Endodermal cell (in vitro differentiated cells): ENCODE measurements at regions not wholly inside any gene's neighbourhood (a gene's known extent, or its start where the extent isn't known, plus 50 kb on each side); places are given as distances from the start of the nearest gene placed in this dataset.

Experiments
- DNase-seq: peaks from one replicate; pipeline ENCODE4 v3.0.0-alpha.2; 2017
- H3K27ac ChIP-seq: 2 replicates; pipeline ENCODE4 v1.5.1; 2013; ENCODE audit warnings: mild to moderate bottlenecking, low read depth, low read length, moderate library complexity
- H3K27me3 ChIP-seq: 2 replicates; pipeline ENCODE4 v1.6.1; 2013; ENCODE audit warnings: mild to moderate bottlenecking, low read length, moderate library complexity; ENCODE audit not compliant: insufficient read depth, control insufficient read depth, poor library complexity, severe bottlenecking
- H3K36me3 ChIP-seq: 2 replicates; pipeline ENCODE4 v1.7.0; 2013; ENCODE audit warnings: mild to moderate bottlenecking, low read length, moderate library complexity; ENCODE audit not compliant: control insufficient read depth, insufficient read depth
- H3K4me1 ChIP-seq: one replicate; pipeline ENCODE4 v1.7.0; 2013; ENCODE audit warnings: low read length; ENCODE audit not compliant: control insufficient read depth, insufficient read depth
- H3K4me3 ChIP-seq: 2 replicates; pipeline ENCODE4 v1.5.1; 2013; ENCODE audit warnings: mild to moderate bottlenecking, low read length, moderate library complexity
- H3K9ac ChIP-seq: 2 replicates; pipeline ENCODE4 v1.6.1; 2013; ENCODE audit warnings: mild to moderate bottlenecking, low read length, moderate library complexity; ENCODE audit not compliant: poor library complexity, severe bottlenecking; ENCODE audit errors: extremely low read depth
- H3K9me3 ChIP-seq: 2 replicates; pipeline ENCODE4 v1.6.1; 2013; ENCODE audit warnings: mild to moderate bottlenecking, low read length, moderate library complexity; ENCODE audit not compliant: control insufficient read depth
- H3K27ac Mint-ChIP-seq: 2 replicates; pipeline ENCODE4 v1.8.0; 2020; ENCODE audit warnings: mixed read lengths
- H3K27me3 Mint-ChIP-seq: 2 replicates; pipeline ENCODE4 v1.8.0; 2021; ENCODE audit warnings: mild to moderate bottlenecking, mixed read lengths; ENCODE audit not compliant: insufficient read depth
- H3K36me3 Mint-ChIP-seq: 2 replicates; pipeline ENCODE4 v1.8.0; 2020; ENCODE audit warnings: low read depth, mixed read lengths
- H3K4me1 Mint-ChIP-seq: 2 replicates; pipeline ENCODE4 v1.8.0; 2020; ENCODE audit warnings: mixed read lengths
- H3K4me3 Mint-ChIP-seq: 2 replicates; pipeline ENCODE4 v1.8.0; 2020; ENCODE audit warnings: mild to moderate bottlenecking, moderate library complexity, mixed read lengths
- H3K9me3 Mint-ChIP-seq: 2 replicates; pipeline ENCODE4 v1.8.0; 2020; ENCODE audit warnings: mild to moderate bottlenecking, mixed read lengths
- WGBS, 2 experiments: methylation state at CpG; one replicate each; pipeline versions ENCODE4 v1.1.5 to v1.1.7; 2013; ENCODE audit warnings: missing lambda C conversion rate in 2 of 2, mixed read lengths in 1 of 2; ENCODE audit not compliant: insufficient coverage in 1 of 2, insufficient read length in 1 of 2; 5-methylcytosine and 5-hydroxymethylcytosine counted together
- TF ChIP-seq, protein P1 (sequence below): fragments of 200-600 bp; sonication (generic); conservative IDR thresholded peaks from 2 replicates; pipeline ENCODE4 v1.5.0; 2021; ENCODE audit warnings: antibody characterized with exemption, mild to moderate bottlenecking

DNA sequence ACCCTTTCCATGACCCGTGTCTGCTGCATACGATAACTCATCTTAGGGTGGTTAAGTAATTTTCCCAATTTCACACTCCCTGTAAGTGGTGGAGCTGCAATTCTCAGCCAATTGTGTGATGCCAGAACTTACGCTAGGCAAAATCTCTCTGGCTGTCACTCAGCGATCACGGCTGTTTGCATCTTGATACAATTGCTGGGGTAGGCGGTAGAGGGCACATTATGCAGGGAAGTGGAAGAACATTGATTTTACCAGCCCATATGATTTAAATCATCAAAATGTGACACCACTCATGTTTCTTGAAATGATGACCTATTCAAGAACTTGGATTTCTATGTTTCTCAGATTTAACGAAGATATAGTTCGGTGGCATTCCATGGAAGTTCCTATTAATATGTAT, 108.7 kb upstream of the ADARB2 start:
- no peak overlapping the region for H3K4me3 ChIP-seq
- no peaks in the 10 kb centered on the region for H3K4me1 ChIP-seq
- Mint-ChIP-seq H3K27me3 (no peaks in the 10 kb centered on the region), H3K9me3 (no peaks in the 10 kb centered on the region), H3K4me1 (no peaks in the 10 kb centered on the region), H3K27ac (no peak overlapping the region), H3K36me3 (no peaks in the 10 kb centered on the region), H3K4me3 (no peak overlapping the region)
- no peaks in the 10 kb centered on the region for H3K9me3 ChIP-seq
- DNase-seq: no peak
- WGBS, 2 experiments: 92 to 95% methylated on average over 5 to 8 of the region's 8 CpGs
- TF ChIP-seq, protein P1, sequence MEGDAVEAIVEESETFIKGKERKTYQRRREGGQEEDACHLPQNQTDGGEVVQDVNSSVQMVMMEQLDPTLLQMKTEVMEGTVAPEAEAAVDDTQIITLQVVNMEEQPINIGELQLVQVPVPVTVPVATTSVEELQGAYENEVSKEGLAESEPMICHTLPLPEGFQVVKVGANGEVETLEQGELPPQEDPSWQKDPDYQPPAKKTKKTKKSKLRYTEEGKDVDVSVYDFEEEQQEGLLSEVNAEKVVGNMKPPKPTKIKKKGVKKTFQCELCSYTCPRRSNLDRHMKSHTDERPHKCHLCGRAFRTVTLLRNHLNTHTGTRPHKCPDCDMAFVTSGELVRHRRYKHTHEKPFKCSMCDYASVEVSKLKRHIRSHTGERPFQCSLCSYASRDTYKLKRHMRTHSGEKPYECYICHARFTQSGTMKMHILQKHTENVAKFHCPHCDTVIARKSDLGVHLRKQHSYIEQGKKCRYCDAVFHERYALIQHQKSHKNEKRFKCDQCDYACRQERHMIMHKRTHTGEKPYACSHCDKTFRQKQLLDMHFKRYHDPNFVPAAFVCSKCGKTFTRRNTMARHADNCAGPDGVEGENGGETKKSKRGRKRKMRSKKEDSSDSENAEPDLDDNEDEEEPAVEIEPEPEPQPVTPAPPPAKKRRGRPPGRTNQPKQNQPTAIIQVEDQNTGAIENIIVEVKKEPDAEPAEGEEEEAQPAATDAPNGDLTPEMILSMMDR: no peak
- H3K36me3 ChIP-seq: no peaks in the 10 kb centered on the region
- H3K27me3 ChIP-seq: no peaks in the 10 kb centered on the region
- no peak overlapping the region for H3K9ac ChIP-seq
- no peak overlapping the region for H3K27ac ChIP-seq

DNA sequence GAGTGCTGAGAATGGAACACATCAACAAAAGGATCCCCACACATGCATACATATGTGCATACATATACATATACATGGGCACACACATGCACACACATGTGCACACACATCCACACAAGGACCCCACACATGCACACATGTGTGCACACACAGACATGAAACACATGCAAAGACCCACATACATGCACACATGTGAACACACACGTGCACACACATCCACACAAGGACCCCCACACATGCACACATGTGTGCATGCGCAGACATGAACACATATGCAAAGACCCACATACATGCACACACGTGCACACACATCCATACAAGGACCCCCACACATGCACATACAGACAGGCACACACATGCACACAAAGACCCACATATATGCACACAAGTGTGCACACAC, 104.4 kb upstream of the ADARB2 start:
- WGBS, 2 experiments: 38 to 76% methylated on average over 1 to 3 of the region's 3 CpGs
- H3K9ac ChIP-seq: no peak overlapping the region
- Mint-ChIP-seq H3K27me3 (no peaks in the 10 kb centered on the region), H3K36me3 (no peaks in the 10 kb centered on the region), H3K27ac (no peak overlapping the region), H3K9me3 (no peaks in the 10 kb centered on the region), H3K4me3 (no peak overlapping the region), H3K4me1 (no peaks in the 10 kb centered on the region)
- H3K27ac ChIP-seq: no peak overlapping the region
- TF ChIP-seq, protein P1: no peak
- no peaks in the 10 kb centered on the region for H3K9me3 ChIP-seq
- no peak overlapping the region for H3K4me3 ChIP-seq
- H3K36me3 ChIP-seq: no peaks in the 10 kb centered on the region
- H3K4me1 ChIP-seq: no peaks in the 10 kb centered on the region
- no peak for DNase-seq
- H3K27me3 ChIP-seq: no peaks in the 10 kb centered on the region

DNA sequence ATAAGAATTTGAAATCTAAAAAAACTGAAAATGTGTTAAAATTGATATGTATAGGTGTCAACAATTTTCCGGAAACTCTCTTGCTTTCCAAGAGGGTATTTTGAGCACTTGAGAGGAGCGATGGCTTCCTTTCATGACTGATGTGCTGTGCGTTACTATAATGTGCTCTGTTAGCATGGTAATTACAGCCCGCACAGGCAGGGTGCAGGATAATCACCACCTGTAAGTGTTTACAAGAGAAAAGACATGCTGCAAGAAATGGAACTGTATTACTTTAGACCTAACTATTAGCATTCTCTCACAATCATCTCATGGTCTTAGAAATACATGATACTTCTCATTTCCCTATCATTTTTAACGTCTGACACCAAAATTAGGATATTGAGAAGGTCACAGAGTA, 92.4 kb upstream of the ADARB2 start:
- peaks cover 2% of the 10 kb centered on the region for H3K9me3 Mint-ChIP-seq
- no peak overlapping the region for H3K4me3 Mint-ChIP-seq
- H3K4me1 Mint-ChIP-seq: no peaks in the 10 kb centered on the region
- no peak overlapping the region for H3K4me3 ChIP-seq
- H3K9ac ChIP-seq: no peak overlapping the region
- no peaks in the 10 kb centered on the region for H3K27me3 ChIP-seq
- no peak overlapping the region for H3K27ac ChIP-seq
- H3K27me3 Mint-ChIP-seq: no peaks in the 10 kb centered on the region
- no peaks in the 10 kb centered on the region for H3K4me1 ChIP-seq
- no peaks in the 10 kb centered on the region for H3K36me3 ChIP-seq
- no peaks in the 10 kb centered on the region for H3K36me3 Mint-ChIP-seq
- TF ChIP-seq, protein P1: no peak
- H3K27ac Mint-ChIP-seq: no peak overlapping the region
- WGBS, 2 experiments: 72 to 77% methylated on average over 5 of the region's 5 CpGs
- H3K9me3 ChIP-seq: no peaks in the 10 kb centered on the region
- DNase-seq: no peak
